MM.1S (cell line): ENCODE measurements at regions not wholly inside any gene's neighbourhood (a gene's known extent, or its start where the extent isn't known, plus 50 kb on each side); places are given as distances from the start of the nearest gene placed in this dataset.

ENCODE experiments used
- DNase-seq: peaks from one replicate; pipeline ENCODE4 v3.0.0-alpha.2; 2015
- H2AFZ ChIP-seq: fragments of 300-600 bp; sonication (generic); 2 replicates; pipeline ENCODE4 v1.6.0; 2016; ENCODE audit warnings: antibody characterized with exemption, low read length
- H3F3A ChIP-seq: fragments of 300-600 bp; sonication (generic); 2 replicates; pipeline ENCODE4 v1.6.1; 2016; ENCODE audit warnings: mild to moderate bottlenecking, antibody characterized with exemption, low read length, moderate library complexity, mixed read lengths; ENCODE audit not compliant: insufficient read depth
- H3K27ac ChIP-seq: fragments of 300-600 bp; sonication (generic); 2 replicates; pipeline ENCODE4 v1.5.1; 2016; ENCODE audit warnings: mild to moderate bottlenecking, low read length
- H3K27me3 ChIP-seq: fragments of 300-600 bp; sonication (generic); replicated peaks from 2 replicates; pipeline ENCODE4 v1.6.0; 2016; ENCODE audit warnings: low read length; ENCODE audit not compliant: insufficient read depth
- H3K36me3 ChIP-seq: fragments of 300-600 bp; sonication (generic); replicated peaks from 2 replicates; pipeline ENCODE4 v1.6.1; 2016; ENCODE audit warnings: mild to moderate bottlenecking, low read length, mixed read lengths; ENCODE audit not compliant: insufficient read depth
- H3K4me1 ChIP-seq: fragments of 300-600 bp; sonication (generic); 2 replicates; pipeline ENCODE4 v1.6.1; 2016; ENCODE audit warnings: low read length, mixed read lengths
- H3K4me2 ChIP-seq: fragments of 300-600 bp; sonication (generic); 2 replicates; pipeline ENCODE4 v1.6.0; 2016; ENCODE audit warnings: low read depth, low read length
- H3K4me3 ChIP-seq: fragments of 300-600 bp; sonication (generic); 2 replicates; pipeline ENCODE4 v1.5.1; 2016; ENCODE audit warnings: low read length, mixed read lengths
- H3K79me2 ChIP-seq: fragments of 300-600 bp; sonication (generic); 2 replicates; pipeline ENCODE4 v1.6.1; 2016; ENCODE audit warnings: mixed run types, low read length, mixed read lengths
- H3K9ac ChIP-seq: fragments of 300-600 bp; sonication (generic); 2 replicates; pipeline ENCODE4 v1.6.1; 2016; ENCODE audit warnings: low read length, mixed read lengths
- H3K9me2 ChIP-seq: fragments of 300-600 bp; sonication (generic); replicated peaks from 2 replicates; pipeline ENCODE4 v1.6.1; 2016; ENCODE audit warnings: mild to moderate bottlenecking, low read length, mixed read lengths; ENCODE audit not compliant: insufficient read depth
- H3K9me3 ChIP-seq: fragments of 300-600 bp; sonication (generic); replicated peaks from 2 replicates; pipeline ENCODE4 v1.6.1; 2016; ENCODE audit warnings: mild to moderate bottlenecking, low read length, mixed read lengths; ENCODE audit not compliant: insufficient read depth
- H4K20me1 ChIP-seq: fragments of 300-600 bp; sonication (generic); 2 replicates; pipeline ENCODE4 v1.6.1; 2016; ENCODE audit warnings: mild to moderate bottlenecking, low read length, moderate library complexity, mixed read lengths; ENCODE audit not compliant: insufficient read depth
- EZH2 ChIP-seq: fragments of 300-600 bp; sonication (generic); optimal IDR thresholded peaks from 2 replicates; pipeline ENCODE3; 2017; ENCODE audit warnings: low read depth, mild to moderate bottlenecking, antibody characterized with exemption, low read length, mixed read lengths
- EZH2phosphoT487 ChIP-seq: fragments of 300-600 bp; sonication (generic); IDR thresholded peaks from 2 replicates; pipeline ENCODE4 v1.6.1; 2018; ENCODE audit warnings: antibody characterized with exemption, low read length
- TF ChIP-seq, protein P1 (sequence below): fragments of 300-600 bp; sonication (generic); IDR thresholded peaks from 2 replicates; pipeline ENCODE4 v1.5.1; 2016; ENCODE audit warnings: antibody characterized with exemption, low read length, mixed read lengths

DNA sequence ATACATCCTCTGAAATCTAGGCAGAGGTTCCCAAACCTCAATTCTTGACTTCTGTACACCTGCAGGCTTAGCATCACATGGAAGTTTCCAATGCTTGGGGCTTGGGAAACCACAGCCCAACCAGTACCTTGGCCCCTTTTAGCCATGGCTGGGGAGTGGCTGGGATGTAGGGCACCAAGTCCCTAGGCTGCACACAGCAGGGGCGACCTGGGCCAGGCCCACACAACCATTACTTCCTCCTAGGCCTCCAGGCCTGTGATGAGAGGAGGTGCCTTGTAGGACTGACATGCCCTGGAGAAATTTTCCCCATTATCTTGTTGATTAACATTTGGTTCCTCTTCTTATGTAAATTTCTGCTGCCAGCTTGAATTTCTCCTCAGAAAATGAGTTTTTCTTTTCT is 1387.4 kb downstream of the FSCB start:
- Histone ChIP-seq H3K4me2 (no peak overlapping the region), H3K4me3 (no peak overlapping the region), H4K20me1 (no peaks in the 10 kb centered on the region), H3K27me3 (no peaks in the 10 kb centered on the region), H3K9ac (no peak overlapping the region), H3K27ac (no peak overlapping the region), H3K9me3 (no peaks in the 10 kb centered on the region), H3K36me3 (no peaks in the 10 kb centered on the region), H3K79me2 (no peaks in the 10 kb centered on the region), H3K9me2 (no peaks in the 10 kb centered on the region), H3K4me1 (no peaks in the 10 kb centered on the region), H2AFZ (no peak overlapping the region), H3F3A (no peaks in the 10 kb centered on the region)
- DNase-seq, result no peak
- TF ChIP-seq EZH2phosphoT487, result no peak
- no peak for TF ChIP-seq EZH2
- TF ChIP-seq, protein P1, sequence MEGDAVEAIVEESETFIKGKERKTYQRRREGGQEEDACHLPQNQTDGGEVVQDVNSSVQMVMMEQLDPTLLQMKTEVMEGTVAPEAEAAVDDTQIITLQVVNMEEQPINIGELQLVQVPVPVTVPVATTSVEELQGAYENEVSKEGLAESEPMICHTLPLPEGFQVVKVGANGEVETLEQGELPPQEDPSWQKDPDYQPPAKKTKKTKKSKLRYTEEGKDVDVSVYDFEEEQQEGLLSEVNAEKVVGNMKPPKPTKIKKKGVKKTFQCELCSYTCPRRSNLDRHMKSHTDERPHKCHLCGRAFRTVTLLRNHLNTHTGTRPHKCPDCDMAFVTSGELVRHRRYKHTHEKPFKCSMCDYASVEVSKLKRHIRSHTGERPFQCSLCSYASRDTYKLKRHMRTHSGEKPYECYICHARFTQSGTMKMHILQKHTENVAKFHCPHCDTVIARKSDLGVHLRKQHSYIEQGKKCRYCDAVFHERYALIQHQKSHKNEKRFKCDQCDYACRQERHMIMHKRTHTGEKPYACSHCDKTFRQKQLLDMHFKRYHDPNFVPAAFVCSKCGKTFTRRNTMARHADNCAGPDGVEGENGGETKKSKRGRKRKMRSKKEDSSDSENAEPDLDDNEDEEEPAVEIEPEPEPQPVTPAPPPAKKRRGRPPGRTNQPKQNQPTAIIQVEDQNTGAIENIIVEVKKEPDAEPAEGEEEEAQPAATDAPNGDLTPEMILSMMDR, result no peak

DNA sequence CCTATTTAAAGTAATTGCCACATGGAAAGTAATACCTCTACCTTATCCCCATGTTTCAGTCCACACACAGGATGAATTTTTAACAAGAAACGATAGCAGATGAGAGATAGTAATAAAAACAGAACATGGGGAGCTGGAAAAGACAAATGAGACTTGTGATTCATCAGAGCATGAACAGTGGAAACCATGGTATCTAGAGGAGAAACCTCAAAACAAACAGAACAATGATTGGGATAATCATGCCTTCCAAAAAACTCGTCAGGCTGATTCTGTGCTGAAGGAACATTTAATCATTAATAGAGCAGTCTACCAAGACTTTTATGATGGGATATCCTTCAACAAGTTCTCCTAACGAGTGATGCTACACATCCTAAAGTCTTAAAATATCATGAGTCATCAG is 1390.7 kb downstream of the FSCB start:
- H3F3A ChIP-seq, result no peaks in the 10 kb centered on the region
- no peaks in the 10 kb centered on the region for H3K4me1 ChIP-seq
- no peaks in the 10 kb centered on the region for H3K9me2 ChIP-seq
- H3K27me3 ChIP-seq, result no peaks in the 10 kb centered on the region
- no peak overlapping the region for H3K4me2 ChIP-seq
- H3K36me3 ChIP-seq, result no peaks in the 10 kb centered on the region
- H3K4me3 ChIP-seq, result no peak overlapping the region
- no peak for DNase-seq
- TF ChIP-seq EZH2 (no peak), EZH2phosphoT487 (no peak)
- TF ChIP-seq, protein P1, result no peak
- no peaks in the 10 kb centered on the region for H4K20me1 ChIP-seq
- no peak overlapping the region for H3K27ac ChIP-seq
- H3K9ac ChIP-seq, result no peak overlapping the region
- H3K79me2 ChIP-seq, result no peaks in the 10 kb centered on the region
- H3K9me3 ChIP-seq, result no peaks in the 10 kb centered on the region
- no peak overlapping the region for H2AFZ ChIP-seq

DNA sequence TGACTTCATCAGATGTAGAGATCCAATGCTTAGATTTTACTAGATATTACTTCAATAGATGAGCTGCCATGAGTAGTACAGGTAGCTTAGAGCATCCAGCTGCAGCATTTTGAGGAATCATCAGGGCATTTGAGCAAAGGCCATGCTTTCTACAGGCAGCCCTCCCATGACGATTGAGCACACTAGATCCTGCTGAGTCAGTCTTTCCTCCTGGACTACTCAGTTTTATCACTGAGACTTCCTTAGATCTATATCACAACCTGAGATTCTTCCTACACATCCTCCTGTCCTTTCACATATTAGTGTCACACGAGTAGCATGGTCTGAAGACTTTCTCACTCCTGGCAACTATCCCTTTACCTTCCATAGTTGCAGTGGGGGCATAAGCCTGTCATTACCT is 1401.8 kb downstream of the FSCB start:
- no peak overlapping the region for H3K9ac ChIP-seq
- H3K9me2 ChIP-seq, result no peaks in the 10 kb centered on the region
- no peak overlapping the region for H3K27ac ChIP-seq
- no peak overlapping the region for H3K4me3 ChIP-seq
- no peaks in the 10 kb centered on the region for H3K27me3 ChIP-seq
- no peaks in the 10 kb centered on the region for H3K4me1 ChIP-seq
- H3F3A ChIP-seq, result no peaks in the 10 kb centered on the region
- H4K20me1 ChIP-seq, result no peaks in the 10 kb centered on the region
- H3K4me2 ChIP-seq, result no peak overlapping the region
- no peaks in the 10 kb centered on the region for H3K79me2 ChIP-seq
- no peaks in the 10 kb centered on the region for H3K36me3 ChIP-seq
- no peaks in the 10 kb centered on the region for H3K9me3 ChIP-seq
- no peak overlapping the region for H2AFZ ChIP-seq
- no peak for TF ChIP-seq EZH2
- TF ChIP-seq EZH2phosphoT487, result no peak
- TF ChIP-seq, protein P1, result no peak
- DNase-seq, result no peak
